Nephron (organoid): ENCODE measurements at regions not wholly inside any gene's neighbourhood (a gene's known extent, or its start where the extent isn't known, plus 50 kb on each side); places are given as distances from the start of the nearest gene placed in this dataset.

Experiments
- H3K27ac Mint-ChIP-seq, 3 experiments: 2 replicates each; pipeline ENCODE4 v1.8.0; 2020; ENCODE audit warnings: mixed read lengths in 3 of 3, mild to moderate bottlenecking in 2 of 3, moderate library complexity in 1 of 3
- H3K27me3 Mint-ChIP-seq: 2 replicates; pipeline ENCODE4 v1.8.0; 2021; ENCODE audit warnings: low read depth, mild to moderate bottlenecking, moderate library complexity, mixed read lengths
- H3K36me3 Mint-ChIP-seq: 2 replicates; pipeline ENCODE4 v1.8.0; 2020; ENCODE audit warnings: low read depth, mixed read lengths
- H3K4me1 Mint-ChIP-seq: 2 replicates; pipeline ENCODE4 v1.8.0; 2020; ENCODE audit warnings: mixed read lengths
- H3K4me3 Mint-ChIP-seq, 3 experiments: 2 replicates each; pipeline ENCODE4 v1.8.0; 2020; ENCODE audit warnings: mild to moderate bottlenecking in 3 of 3, mixed read lengths in 3 of 3, moderate library complexity in 2 of 3
- H3K9me3 Mint-ChIP-seq: 2 replicates; pipeline ENCODE4 v1.8.0; 2020; ENCODE audit warnings: mixed read lengths
- CTCF ChIP-seq, 3 experiments: fragments of 200-600 bp; sonication (generic); IDR thresholded peaks; one replicate each; pipeline ENCODE4 v1.5.0; 2021; ENCODE audit warnings: antibody characterized with exemption in 3 of 3; ENCODE audit not compliant: unreplicated experiment in 3 of 3

- H3K27me3 Mint-ChIP-seq, result no peaks in the 10 kb centered on the region
- H3K4me3 Mint-ChIP-seq, result no peak overlapping the region
- TF ChIP-seq CTCF (IDR thresholded peaks at IDR 0.05; ENCODE audit: unreplicated experiment in 3 of 3), result no peak
- H3K27ac Mint-ChIP-seq, result no peak overlapping the region
- no peaks in the 10 kb centered on the region for H3K36me3 Mint-ChIP-seq
- H3K9me3 Mint-ChIP-seq, result no peaks in the 10 kb centered on the region
- no peaks in the 10 kb centered on the region for H3K4me1 Mint-ChIP-seq
These were observed 324.9 kb upstream of the POT1 start for GRCh38 chr7:125254566-125254965.

GRCh38 chr7:125253452-125254190 is 324.0 kb upstream of the POT1 start:
- H3K9me3 Mint-ChIP-seq, result no peaks in the 10 kb centered on the region
- H3K4me3 Mint-ChIP-seq, result no peak overlapping the region
- H3K4me1 Mint-ChIP-seq, result no peaks in the 10 kb centered on the region
- TF ChIP-seq CTCF (IDR thresholded peaks at IDR 0.05; ENCODE audit: unreplicated experiment in 3 of 3), result no peak
- H3K27ac Mint-ChIP-seq, result no peak overlapping the region
- no peaks in the 10 kb centered on the region for H3K27me3 Mint-ChIP-seq
- no peaks in the 10 kb centered on the region for H3K36me3 Mint-ChIP-seq

- Mint-ChIP-seq H3K36me3 (no peaks in the 10 kb centered on the region), H3K4me3 (no peak overlapping the region), H3K27ac (no peak overlapping the region), H3K27me3 (no peaks in the 10 kb centered on the region), H3K9me3 (no peaks in the 10 kb centered on the region), H3K4me1 (no peaks in the 10 kb centered on the region)
- no peak for TF ChIP-seq CTCF (IDR thresholded peaks at IDR 0.05; ENCODE audit: unreplicated experiment in 3 of 3)
These were observed 318.0 kb upstream of the POT1 start for GRCh38 chr7:125247514-125248098.

GRCh38 chr7:125246706-125247105 is 317.1 kb upstream of the POT1 start:
- H3K36me3 Mint-ChIP-seq, result no peaks in the 10 kb centered on the region
- no peak overlapping the region for H3K4me3 Mint-ChIP-seq
- H3K27me3 Mint-ChIP-seq, result no peaks in the 10 kb centered on the region
- H3K4me1 Mint-ChIP-seq, result no peaks in the 10 kb centered on the region
- H3K9me3 Mint-ChIP-seq, result no peaks in the 10 kb centered on the region
- H3K27ac Mint-ChIP-seq, result no peak overlapping the region
- no peak for TF ChIP-seq CTCF (IDR thresholded peaks at IDR 0.05; ENCODE audit: unreplicated experiment in 3 of 3)

- H3K4me3 Mint-ChIP-seq, result no peak overlapping the region
- H3K27me3 Mint-ChIP-seq, result no peaks in the 10 kb centered on the region
- H3K9me3 Mint-ChIP-seq, result no peaks in the 10 kb centered on the region
- no peaks in the 10 kb centered on the region for H3K36me3 Mint-ChIP-seq
- no peak overlapping the region for H3K27ac Mint-ChIP-seq
- H3K4me1 Mint-ChIP-seq, result no peaks in the 10 kb centered on the region
- TF ChIP-seq CTCF (IDR thresholded peaks at IDR 0.05; ENCODE audit: unreplicated experiment in 3 of 3), result no peak
These were observed 311.9 kb upstream of the POT1 start for GRCh38 chr7:125241548-125241947.

GRCh38 chr7:125222596-125222995 is 293.0 kb upstream of the POT1 start:
- no peaks in the 10 kb centered on the region for H3K36me3 Mint-ChIP-seq
- TF ChIP-seq CTCF (IDR thresholded peaks at IDR 0.05; ENCODE audit: unreplicated experiment in 3 of 3), result no peak

More at GRCh38 chr7:125222596-125222995, 293.0 kb upstream of the POT1 start:
- Mint-ChIP-seq H3K27me3 (no peaks in the 10 kb centered on the region), H3K4me1 (no peaks in the 10 kb centered on the region), H3K9me3 (peaks cover 9% of the 10 kb centered on the region), H3K27ac (no peak overlapping the region), H3K4me3 (no peak overlapping the region)
